Vagina (tissue), 2 donors: ENCODE measurements at regions not wholly inside any gene's neighbourhood (a gene's known extent, or its start where the extent isn't known, plus 50 kb on each side); places are given as distances from the start of the nearest gene placed in this dataset.

ENCODE experiments used
- CTCF ChIP-seq, 3 experiments: fragments of 450-650 bp in 2 of 3; fragments of 200-600 bp in 1 of 3; sonication (generic) in 1 of 3; IDR thresholded peaks; one replicate each; pipeline ENCODE4 v1.5.1; 2017 to 2019; ENCODE audit warnings: antibody characterized with exemption in 3 of 3, mild to moderate bottlenecking in 2 of 3, moderate library complexity in 2 of 3
- POLR2A ChIP-seq, 2 donors: fragments of 450-650 bp; IDR thresholded peaks; one replicate each; pipeline ENCODE4 v1.6.1; 2017; ENCODE audit warnings: antibody characterized with exemption in 2 of 2, mild to moderate bottlenecking in 2 of 2, moderate library complexity in 2 of 2
- POLR2AphosphoS5 ChIP-seq, 2 donors: sonication (generic); formaldehyde crosslinking; IDR thresholded peaks; one replicate each; pipeline ENCODE4 v1.9.0; 2017; ENCODE audit warnings: antibody characterized with exemption in 2 of 2, mild to moderate bottlenecking in 2 of 2, low read depth in 1 of 2; ENCODE audit not compliant: insufficient read depth in 1 of 2

GRCh38 chr2:160816916-160817499 is 323.4 kb upstream of the RBMS1 start:
- TF ChIP-seq CTCF (IDR thresholded peaks at IDR 0.05) (no peak), POLR2A (IDR thresholded peaks at IDR 0.05) (no peak), POLR2AphosphoS5 (IDR thresholded peaks at IDR 0.05; ENCODE audit: insufficient read depth in 1 of 2, low read depth in 1 of 2) (no peak)
